MV-4-11 (cell line): ENCODE measurements at regions not wholly inside any gene's neighbourhood (a gene's known extent, or its start where the extent isn't known, plus 50 kb on each side); places are given as distances from the start of the nearest gene placed in this dataset.
"Not testable (repeated sequence)": the region's sequence is repeated elsewhere in the genome, so short reads cannot be mapped to it uniquely, and the experiment has no call there.

Source experiments
- DNase-seq: peaks from one replicate; lab custom pipeline; 2025; lab: John Stamatoyannopoulos, UW

GRCh38 chr11:67805253-67806126 is 131.1 kb upstream of the ALDH3B2 start:
- DNase-seq, result peak; percentile 97

GRCh38 chr11:67804435-67805252 is 130.2 kb upstream of the ALDH3B2 start:
- peak; percentile 73 for DNase-seq

- not testable (repeated sequence) for DNase-seq
These were observed 129.1 kb upstream of the ALDH3B2 start for GRCh38 chr11:67803519-67803918.

GRCh38 chr11:67803055-67803454 is 128.6 kb upstream of the ALDH3B2 start:
- not testable (repeated sequence) for DNase-seq

GRCh38 chr11:67802623-67803022 is 128.2 kb upstream of the ALDH3B2 start:
- DNase-seq, result not testable (repeated sequence)

- not testable (repeated sequence) for DNase-seq
These were observed 127.0 kb upstream of the ALDH3B2 start for GRCh38 chr11:67801397-67801796.

- not testable (repeated sequence) for DNase-seq
These were observed 126.2 kb upstream of the ALDH3B2 start for GRCh38 chr11:67800591-67800990.

- not testable (repeated sequence) for DNase-seq
These were observed 125.4 kb upstream of the ALDH3B2 start for GRCh38 chr11:67799808-67800207.

- DNase-seq, result not testable (repeated sequence)
These were observed 123.5 kb upstream of the ALDH3B2 start for GRCh38 chr11:67797726-67798521.

- DNase-seq, result no peak
These were observed 121.3 kb upstream of the ALDH3B2 start for GRCh38 chr11:67795746-67796145.

GRCh38 chr11:67793750-67794149 is 119.3 kb upstream of the ALDH3B2 start:
- not testable (repeated sequence) for DNase-seq

GRCh38 chr11:67792273-67792990 is 118.0 kb upstream of the ALDH3B2 start:
- peak; percentile 32 for DNase-seq

- not testable (repeated sequence) for DNase-seq
These were observed 117.3 kb upstream of the ALDH3B2 start for GRCh38 chr11:67791598-67792170.

GRCh38 chr11:67788341-67788695 is 113.9 kb upstream of the ALDH3B2 start:
- DNase-seq, result not testable (repeated sequence)

GRCh38 chr11:67787681-67788340 is 113.4 kb upstream of the ALDH3B2 start:
- DNase-seq, result peak; percentile 69

- not testable (repeated sequence) for DNase-seq
These were observed 107.5 kb upstream of the ALDH3B2 start for GRCh38 chr11:67781967-67782366.

GRCh38 chr11:67781506-67781905 is 107.1 kb upstream of the ALDH3B2 start:
- DNase-seq, result not testable (repeated sequence)

- peak; percentile 90 for DNase-seq
These were observed 105.6 kb upstream of the ALDH3B2 start for GRCh38 chr11:67780056-67780455.

- not testable (repeated sequence) for DNase-seq
These were observed 104.9 kb upstream of the ALDH3B2 start for GRCh38 chr11:67779189-67779875.
